RWPE1 (cell line): ENCODE measurements at regions not wholly inside any gene's neighbourhood (a gene's known extent, or its start where the extent isn't known, plus 50 kb on each side); places are given as distances from the start of the nearest gene placed in this dataset.

ENCODE experiments used
- CTCF ChIA-PET: fragments of 350-600 bp; sonication (Branson Sonifier 250); formaldehyde crosslinking; extraction: SDS; loops from one replicate; lab custom pipeline; 2021; lab: Yijun Ruan, JAX
- POLR2A ChIA-PET: fragments of 400-600 bp; formaldehyde crosslinking; extraction: SDS; loops from one replicate; lab custom pipeline; 2020; ENCODE audit warnings: antibody characterized with exemption; ENCODE audit not compliant: low non-redundant PET; lab: Yijun Ruan, JAX
- DNase-seq: peaks from one replicate; pipeline ENCODE4 v3.0.0; 2012; ENCODE audit warnings: low spot score
- H3K27ac ChIP-seq: fragments of 450-650 bp; 2 replicates; pipeline ENCODE4 v1.5.1; 2017
- TF ChIP-seq, protein P1 (sequence below): fragments of 450-650 bp; conservative IDR thresholded peaks from 2 replicates; pipeline ENCODE4 v1.5.1; 2017; ENCODE audit warnings: low read depth, mild to moderate bottlenecking

DNA sequence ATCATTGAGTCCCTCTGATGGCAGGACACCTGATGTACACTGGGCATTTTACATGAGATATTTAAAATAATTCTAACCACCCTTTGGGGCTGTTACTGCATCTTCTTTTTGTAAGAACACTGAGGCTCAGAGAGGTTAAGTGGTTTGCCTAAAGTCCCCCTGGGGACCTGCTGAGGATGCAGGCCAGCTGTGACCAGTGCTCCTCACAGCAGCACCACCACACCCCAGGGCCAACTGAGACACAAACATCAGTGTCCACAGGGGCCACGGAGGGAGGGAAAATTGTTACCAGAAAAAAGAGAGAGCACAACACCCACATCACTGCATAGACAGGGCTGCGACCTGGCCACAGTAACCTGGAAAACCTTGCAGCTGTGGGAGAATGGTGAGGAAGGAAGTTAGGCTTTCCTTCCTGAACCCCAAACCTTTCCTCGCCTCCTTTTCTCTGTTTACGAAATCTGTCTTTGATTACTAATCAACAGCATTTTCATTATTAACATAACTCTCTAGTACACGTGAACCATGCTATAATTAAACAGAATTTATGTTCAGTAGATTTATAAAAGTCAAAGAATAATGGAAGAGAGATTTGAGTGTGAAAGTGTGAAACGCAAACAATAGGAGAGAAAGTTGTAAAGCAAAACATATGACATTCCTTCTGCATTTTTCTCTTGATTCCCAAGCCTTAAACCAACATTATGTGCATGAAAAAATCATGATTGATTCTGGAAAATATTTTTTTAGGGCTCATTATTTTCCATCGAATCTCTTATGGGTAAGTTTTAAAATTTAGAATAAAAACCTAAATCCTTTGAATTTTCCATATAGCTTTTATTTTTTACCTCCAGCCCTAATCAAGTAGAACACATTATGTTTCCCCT lies 228.1 kb upstream of the DAPK1 start:
- TF ChIP-seq, protein P1, sequence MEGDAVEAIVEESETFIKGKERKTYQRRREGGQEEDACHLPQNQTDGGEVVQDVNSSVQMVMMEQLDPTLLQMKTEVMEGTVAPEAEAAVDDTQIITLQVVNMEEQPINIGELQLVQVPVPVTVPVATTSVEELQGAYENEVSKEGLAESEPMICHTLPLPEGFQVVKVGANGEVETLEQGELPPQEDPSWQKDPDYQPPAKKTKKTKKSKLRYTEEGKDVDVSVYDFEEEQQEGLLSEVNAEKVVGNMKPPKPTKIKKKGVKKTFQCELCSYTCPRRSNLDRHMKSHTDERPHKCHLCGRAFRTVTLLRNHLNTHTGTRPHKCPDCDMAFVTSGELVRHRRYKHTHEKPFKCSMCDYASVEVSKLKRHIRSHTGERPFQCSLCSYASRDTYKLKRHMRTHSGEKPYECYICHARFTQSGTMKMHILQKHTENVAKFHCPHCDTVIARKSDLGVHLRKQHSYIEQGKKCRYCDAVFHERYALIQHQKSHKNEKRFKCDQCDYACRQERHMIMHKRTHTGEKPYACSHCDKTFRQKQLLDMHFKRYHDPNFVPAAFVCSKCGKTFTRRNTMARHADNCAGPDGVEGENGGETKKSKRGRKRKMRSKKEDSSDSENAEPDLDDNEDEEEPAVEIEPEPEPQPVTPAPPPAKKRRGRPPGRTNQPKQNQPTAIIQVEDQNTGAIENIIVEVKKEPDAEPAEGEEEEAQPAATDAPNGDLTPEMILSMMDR: no peak
- POLR2A ChIA-PET: no interaction called here
- CTCF ChIA-PET: interaction anchor here (0.7 kb wide), 1 partner anchor 345 kb away, joined by 6 read pairs; no protein-coding TSS in a partner anchor
- DNase-seq: no peak
- H3K27ac ChIP-seq: no peak overlapping the region

DNA sequence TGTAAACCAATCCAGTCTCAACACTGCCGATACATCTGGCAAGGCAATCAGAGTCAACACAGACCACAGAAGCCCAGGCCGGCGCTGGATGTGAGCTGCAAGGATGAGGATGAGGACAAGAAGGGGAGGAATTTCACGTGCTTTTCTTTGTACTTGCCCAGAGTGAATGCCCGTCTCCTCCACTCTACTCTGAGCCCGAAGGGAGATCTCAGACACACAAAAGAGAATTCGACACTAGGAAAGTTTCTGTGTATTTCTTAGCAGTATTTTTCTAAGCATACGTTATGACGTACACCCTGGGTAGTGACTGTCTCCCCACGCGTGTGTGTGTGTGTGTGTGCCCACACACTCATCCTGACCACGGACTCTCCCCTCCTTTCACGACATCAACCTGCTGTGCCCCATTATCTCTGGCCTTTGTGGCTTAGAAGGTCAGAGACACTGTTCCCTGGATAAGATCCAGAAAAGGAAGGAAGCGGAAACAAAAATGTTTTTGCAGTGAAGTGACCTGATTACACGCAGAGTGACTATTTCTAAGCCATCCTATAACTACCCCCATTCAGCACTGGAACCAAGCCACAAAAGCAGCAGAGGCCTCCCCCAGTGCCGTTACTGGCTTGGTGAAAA lies 227.3 kb upstream of the DAPK1 start:
- DNase-seq: no peak
- POLR2A ChIA-PET: interaction anchor here (0.6 kb wide), 1 partner anchor 276 kb away, joined by 4 read pairs; no protein-coding TSS in a partner anchor
- TF ChIP-seq, protein P1: no peak
- no peak overlapping the region for H3K27ac ChIP-seq
- CTCF ChIA-PET: interaction anchor here (0.7 kb wide), 1 partner anchor 345 kb away, joined by 6 read pairs; no protein-coding TSS in a partner anchor

DNA sequence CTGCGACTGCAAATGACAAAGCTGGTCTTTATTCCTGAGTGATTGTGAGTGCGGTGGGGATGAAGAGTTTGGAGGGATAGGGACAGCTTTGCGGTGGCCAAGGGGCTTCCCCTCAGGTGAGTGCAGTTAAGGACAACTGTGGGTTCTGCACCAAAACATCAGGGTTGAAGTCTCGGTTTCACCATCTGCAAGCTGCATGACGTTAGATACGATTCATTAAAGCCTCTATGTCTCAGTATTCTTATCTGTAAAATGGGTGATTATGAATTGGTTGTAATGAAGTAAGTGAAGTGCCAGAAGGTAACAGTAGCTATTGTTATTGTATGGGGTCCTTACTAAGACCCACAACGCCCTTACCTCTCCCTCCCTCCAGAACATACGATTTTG lies 226.8 kb upstream of the DAPK1 start:
- H3K27ac ChIP-seq: no peak overlapping the region
- TF ChIP-seq, protein P1: no peak
- POLR2A ChIA-PET: no interaction called here
- DNase-seq: no peak
- CTCF ChIA-PET: no interaction called here

DNA sequence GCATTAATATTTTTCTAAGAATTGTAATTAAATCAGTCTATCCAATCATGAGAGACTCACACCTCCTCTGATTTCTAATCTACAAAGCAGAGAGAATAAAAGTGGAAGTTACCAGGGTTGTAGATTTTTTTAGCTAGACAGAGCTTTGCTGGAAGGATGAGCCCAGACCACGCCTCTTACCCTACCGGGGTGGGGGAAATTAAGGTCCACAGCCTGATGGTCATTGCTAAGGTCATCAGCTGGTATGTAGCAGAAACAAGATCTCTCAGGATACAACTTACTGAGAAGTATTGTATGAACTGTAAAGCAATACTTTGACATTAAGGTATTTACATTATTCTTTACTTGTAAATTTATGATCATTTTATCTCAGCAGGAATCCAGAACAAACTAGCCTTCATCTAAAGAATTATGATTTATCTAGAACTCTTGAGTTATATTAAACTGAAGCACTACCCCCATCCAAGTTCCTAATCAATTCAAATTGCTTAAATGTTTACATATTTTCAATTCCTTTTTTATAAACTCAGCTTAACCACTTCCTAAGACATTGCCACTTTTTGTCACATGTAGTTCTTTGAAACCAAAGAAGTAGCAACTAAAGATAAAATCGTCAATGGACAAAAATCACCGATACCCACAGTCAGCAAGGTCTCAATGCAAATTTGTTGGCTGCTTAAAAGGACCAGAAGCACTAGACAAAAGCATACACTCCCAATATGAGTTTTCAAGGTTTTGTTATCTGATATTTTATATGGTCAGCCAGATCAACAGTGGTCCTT lies 225.8 kb upstream of the DAPK1 start:
- H3K27ac ChIP-seq: no peak overlapping the region
- TF ChIP-seq, protein P1: no peak
- ChIA-PET CTCF (no interaction called here), POLR2A (no interaction called here)
- DNase-seq: no peak

DNA sequence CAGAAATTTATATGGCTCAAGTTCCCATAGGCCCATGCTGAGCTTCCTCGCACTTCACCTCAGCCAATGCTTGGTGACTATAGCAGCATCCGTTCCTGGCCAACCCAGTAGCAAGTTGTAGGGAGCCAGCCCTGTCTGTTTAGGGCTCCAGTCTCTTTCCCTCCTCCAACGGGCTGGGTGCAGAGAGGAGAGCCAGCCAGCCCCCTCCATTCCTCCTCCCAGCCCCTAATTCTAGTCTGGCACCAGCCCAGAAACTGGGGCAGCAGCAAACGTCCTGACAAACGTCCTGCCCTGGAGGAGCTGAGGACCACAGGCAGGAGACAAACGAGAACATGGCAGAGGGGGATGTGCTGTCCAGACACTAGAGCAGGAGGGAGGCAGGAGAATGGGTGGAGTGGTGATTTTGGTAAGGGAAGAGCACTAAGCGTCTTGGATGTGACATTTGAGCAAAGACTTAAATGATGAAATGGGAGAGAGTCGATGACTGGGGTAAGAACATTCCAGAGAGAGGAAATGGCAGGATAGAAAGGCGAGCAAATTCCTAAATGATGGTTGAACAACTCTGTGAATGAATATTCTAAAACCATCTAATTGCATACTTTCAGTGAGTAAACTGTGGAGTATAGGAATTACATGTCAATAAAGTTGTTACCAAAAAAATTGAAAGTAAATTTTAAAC lies 222.5 kb upstream of the DAPK1 start:
- CTCF ChIA-PET: no interaction called here
- H3K27ac ChIP-seq: no peak overlapping the region
- TF ChIP-seq, protein P1: no peak
- DNase-seq: no peak
- POLR2A ChIA-PET: no interaction called here
